ENCODE measurements at regions not wholly inside any gene's neighbourhood (a gene's known extent, or its start where the extent isn't known, plus 50 kb on each side); places are given as distances from the start of the nearest gene placed in this dataset.

- no peak overlapping the region for H3K27ac ChIP-seq
- no peak for DNase-seq (ENCODE audit: low read depth in 1 of 2, low spot score in 2 of 2)
Observed at GRCh38 chr15:93228546-93228945, 139.5 kb upstream of the RGMA start.

GRCh38 chr15:93223803-93224202 lies 134.8 kb upstream of the RGMA start:
- no peak overlapping the region for H3K4me3 ChIP-seq
- DNase-seq (ENCODE audit: low read depth in 1 of 2, low spot score in 2 of 2): no peak
- H3K27me3 ChIP-seq (replicated peaks): no peaks in the 10 kb centered on the region
- no peak overlapping the region for H3K27ac ChIP-seq
- no peaks in the 10 kb centered on the region for H3K9me3 ChIP-seq (replicated peaks)
- no peaks in the 10 kb centered on the region for H3K36me3 ChIP-seq
- H3K4me1 ChIP-seq (replicated peaks): no peaks in the 10 kb centered on the region

More at GRCh38 chr15:93228546-93228945, 139.5 kb upstream of the RGMA start:
- Histone ChIP-seq H3K4me3 (no peak overlapping the region), H3K36me3 (no peaks in the 10 kb centered on the region), H3K9me3 (replicated peaks) (no peaks in the 10 kb centered on the region), H3K4me1 (replicated peaks) (no peaks in the 10 kb centered on the region), H3K27me3 (replicated peaks) (no peaks in the 10 kb centered on the region)

- DNase-seq (ENCODE audit: low read depth in 1 of 2, low spot score in 2 of 2): no peak
- no peaks in the 10 kb centered on the region for H3K4me1 ChIP-seq (replicated peaks)
- no peak overlapping the region for H3K27ac ChIP-seq
- no peaks in the 10 kb centered on the region for H3K9me3 ChIP-seq (replicated peaks)
- no peaks in the 10 kb centered on the region for H3K27me3 ChIP-seq (replicated peaks)
- no peaks in the 10 kb centered on the region for H3K36me3 ChIP-seq
- no peak overlapping the region for H3K4me3 ChIP-seq
Observed at GRCh38 chr15:93221759-93222158, 132.7 kb upstream of the RGMA start.

GRCh38 chr15:93219859-93220420 lies 130.9 kb upstream of the RGMA start:
- Histone ChIP-seq H3K4me3 (no peak overlapping the region), H3K36me3 (no peaks in the 10 kb centered on the region), H3K27me3 (replicated peaks) (no peaks in the 10 kb centered on the region), H3K4me1 (replicated peaks) (no peaks in the 10 kb centered on the region), H3K9me3 (replicated peaks) (no peaks in the 10 kb centered on the region), H3K27ac (no peak overlapping the region)
- DNase-seq (ENCODE audit: low read depth in 1 of 2, low spot score in 2 of 2): no peak

GRCh38 chr15:93217343-93217742 lies 128.3 kb upstream of the RGMA start:
- H3K27ac ChIP-seq: no peak overlapping the region
- H3K27me3 ChIP-seq (replicated peaks): no peaks in the 10 kb centered on the region
- H3K4me3 ChIP-seq: no peak overlapping the region
- H3K36me3 ChIP-seq: no peaks in the 10 kb centered on the region
- DNase-seq (ENCODE audit: low read depth in 1 of 2, low spot score in 2 of 2): no peak
- H3K9me3 ChIP-seq (replicated peaks): no peaks in the 10 kb centered on the region
- no peaks in the 10 kb centered on the region for H3K4me1 ChIP-seq (replicated peaks)

GRCh38 chr15:93214106-93214505 lies 125.1 kb upstream of the RGMA start:
- Histone ChIP-seq H3K4me3 (no peak overlapping the region), H3K9me3 (replicated peaks) (no peaks in the 10 kb centered on the region), H3K27ac (no peak overlapping the region), H3K27me3 (replicated peaks) (no peaks in the 10 kb centered on the region), H3K4me1 (replicated peaks) (no peaks in the 10 kb centered on the region), H3K36me3 (no peaks in the 10 kb centered on the region)
- no peak for DNase-seq (ENCODE audit: low read depth in 1 of 2, low spot score in 2 of 2)

- no peaks in the 10 kb centered on the region for H3K9me3 ChIP-seq (replicated peaks)
- no peak for DNase-seq (ENCODE audit: low read depth in 1 of 2, low spot score in 2 of 2)
- no peaks in the 10 kb centered on the region for H3K36me3 ChIP-seq
- no peak overlapping the region for H3K4me3 ChIP-seq
- no peaks in the 10 kb centered on the region for H3K4me1 ChIP-seq (replicated peaks)
- H3K27ac ChIP-seq: no peak overlapping the region
- no peaks in the 10 kb centered on the region for H3K27me3 ChIP-seq (replicated peaks)
Observed at GRCh38 chr15:93213281-93213680, 124.3 kb upstream of the RGMA start.

GRCh38 chr15:93212578-93212977 lies 123.6 kb upstream of the RGMA start:
- Histone ChIP-seq H3K9me3 (replicated peaks) (no peaks in the 10 kb centered on the region), H3K4me1 (replicated peaks) (no peaks in the 10 kb centered on the region), H3K4me3 (no peak overlapping the region), H3K27me3 (replicated peaks) (no peaks in the 10 kb centered on the region), H3K27ac (no peak overlapping the region), H3K36me3 (no peaks in the 10 kb centered on the region)
- no peak for DNase-seq (ENCODE audit: low read depth in 1 of 2, low spot score in 2 of 2)

GRCh38 chr15:93210995-93211394 lies 122.0 kb upstream of the RGMA start:
- Histone ChIP-seq H3K36me3 (no peaks in the 10 kb centered on the region), H3K27ac (no peak overlapping the region), H3K4me1 (replicated peaks) (no peaks in the 10 kb centered on the region), H3K4me3 (no peak overlapping the region), H3K9me3 (replicated peaks) (no peaks in the 10 kb centered on the region), H3K27me3 (replicated peaks) (no peaks in the 10 kb centered on the region)
- DNase-seq (ENCODE audit: low read depth in 1 of 2, low spot score in 2 of 2): no peak

- Histone ChIP-seq H3K9me3 (replicated peaks) (no peaks in the 10 kb centered on the region), H3K4me1 (replicated peaks) (no peaks in the 10 kb centered on the region), H3K36me3 (no peaks in the 10 kb centered on the region), H3K27ac (no peak overlapping the region), H3K4me3 (no peak overlapping the region), H3K27me3 (replicated peaks) (no peaks in the 10 kb centered on the region)
- no peak for DNase-seq (ENCODE audit: low read depth in 1 of 2, low spot score in 2 of 2)
Observed at GRCh38 chr15:93209690-93210445, 120.9 kb upstream of the RGMA start.

GRCh38 chr15:93206893-93207292 lies 117.9 kb upstream of the RGMA start:
- Histone ChIP-seq H3K27me3 (replicated peaks) (no peaks in the 10 kb centered on the region), H3K9me3 (replicated peaks) (no peaks in the 10 kb centered on the region), H3K4me1 (replicated peaks) (no peaks in the 10 kb centered on the region), H3K36me3 (no peaks in the 10 kb centered on the region), H3K4me3 (no peak overlapping the region), H3K27ac (no peak overlapping the region)
- DNase-seq (ENCODE audit: low read depth in 1 of 2, low spot score in 2 of 2): no peak

GRCh38 chr15:93205413-93205812 lies 116.4 kb upstream of the RGMA start:
- H3K27me3 ChIP-seq (replicated peaks): no peaks in the 10 kb centered on the region
- DNase-seq (ENCODE audit: low read depth in 1 of 2, low spot score in 2 of 2): no peak
- H3K36me3 ChIP-seq: no peaks in the 10 kb centered on the region
- no peak overlapping the region for H3K4me3 ChIP-seq
- no peaks in the 10 kb centered on the region for H3K4me1 ChIP-seq (replicated peaks)
- H3K27ac ChIP-seq: no peak overlapping the region
- no peaks in the 10 kb centered on the region for H3K9me3 ChIP-seq (replicated peaks)

- Histone ChIP-seq H3K4me1 (replicated peaks) (no peaks in the 10 kb centered on the region), H3K4me3 (no peak overlapping the region), H3K36me3 (no peaks in the 10 kb centered on the region), H3K9me3 (replicated peaks) (no peaks in the 10 kb centered on the region), H3K27me3 (replicated peaks) (0 out of 2 replicates have a peak, but pooled peaks cover 4% of the 10 kb centered on the region), H3K27ac (no peak overlapping the region)
- no peak for DNase-seq (ENCODE audit: low read depth in 1 of 2, low spot score in 2 of 2)
Observed at GRCh38 chr15:93203036-93203435, 114.0 kb upstream of the RGMA start.

- no peak overlapping the region for H3K27ac ChIP-seq
- H3K27me3 ChIP-seq (replicated peaks): 0 out of 2 replicates have a peak, but pooled peaks cover 4% of the 10 kb centered on the region
- no peaks in the 10 kb centered on the region for H3K4me1 ChIP-seq (replicated peaks)
- H3K9me3 ChIP-seq (replicated peaks): no peaks in the 10 kb centered on the region
- no peak overlapping the region for H3K4me3 ChIP-seq
- no peaks in the 10 kb centered on the region for H3K36me3 ChIP-seq
- DNase-seq (ENCODE audit: low read depth in 1 of 2, low spot score in 2 of 2): no peak
Observed at GRCh38 chr15:93202405-93202804, 113.4 kb upstream of the RGMA start.

Data from SJSA1 (cell line).